Activated CD4-positive, alpha-beta T cell treated with anti-CD3 and anti-CD28 coated beads, Interleukin-2, amount 50 U/mL, for 16 hours (primary cell): ENCODE measurements at regions not wholly inside any gene's neighbourhood (a gene's known extent, or its start where the extent isn't known, plus 50 kb on each side); places are given as distances from the start of the nearest gene placed in this dataset.
"Not testable (repeated sequence)": the region's sequence is repeated elsewhere in the genome, so short reads cannot be mapped to it uniquely, and the experiment has no call there.

Experiments
- DNase-seq: peaks from one replicate; pipeline ENCODE4 v3.0.0-alpha.2; 2020

DNA sequence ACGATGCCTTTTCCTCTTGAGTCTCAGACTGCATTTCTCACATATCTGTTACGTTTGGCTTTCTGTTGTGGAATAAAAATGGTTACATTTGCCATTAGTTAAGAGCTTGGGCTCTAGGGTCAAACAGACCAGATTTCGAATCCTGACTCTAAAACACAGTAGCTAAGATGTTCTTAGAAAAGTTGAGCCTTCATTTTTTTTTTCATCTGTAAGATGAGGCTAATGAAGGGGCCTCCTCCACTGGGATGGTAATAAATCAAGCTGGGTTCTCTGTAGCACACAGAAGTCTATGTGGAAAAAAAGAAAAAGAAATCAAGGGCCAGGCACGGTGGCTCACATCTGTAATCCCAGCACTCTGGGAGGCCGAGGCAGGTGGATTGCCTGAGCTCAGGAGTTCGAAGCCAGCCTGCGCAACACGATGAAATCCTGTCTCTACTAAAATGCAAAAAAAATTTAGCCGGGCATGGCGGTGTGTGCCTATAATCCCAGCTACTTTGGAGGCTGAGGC is 49.9 kb upstream of the CAPRIN1 start:
- DNase-seq, result no peak

DNA sequence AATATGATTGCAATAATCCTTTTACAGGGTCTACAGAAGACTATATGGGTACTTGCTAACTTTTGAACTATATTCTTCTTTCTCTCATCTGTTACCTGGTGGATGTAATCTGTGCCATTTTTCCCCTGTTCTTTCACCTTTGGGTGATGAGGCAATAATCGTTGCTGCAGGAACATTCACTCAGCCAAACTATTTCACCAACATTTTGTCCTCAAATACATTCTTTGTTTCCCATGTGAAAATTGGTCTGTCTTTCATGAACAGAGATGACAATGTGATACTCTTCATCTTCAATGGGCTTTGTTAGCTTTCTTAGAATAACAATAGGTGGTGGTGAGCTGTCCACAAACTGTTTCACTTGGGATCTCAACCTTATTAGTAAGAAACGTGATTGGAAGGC is 52.1 kb upstream of the CAPRIN1 start:
- DNase-seq, result no peak

DNA sequence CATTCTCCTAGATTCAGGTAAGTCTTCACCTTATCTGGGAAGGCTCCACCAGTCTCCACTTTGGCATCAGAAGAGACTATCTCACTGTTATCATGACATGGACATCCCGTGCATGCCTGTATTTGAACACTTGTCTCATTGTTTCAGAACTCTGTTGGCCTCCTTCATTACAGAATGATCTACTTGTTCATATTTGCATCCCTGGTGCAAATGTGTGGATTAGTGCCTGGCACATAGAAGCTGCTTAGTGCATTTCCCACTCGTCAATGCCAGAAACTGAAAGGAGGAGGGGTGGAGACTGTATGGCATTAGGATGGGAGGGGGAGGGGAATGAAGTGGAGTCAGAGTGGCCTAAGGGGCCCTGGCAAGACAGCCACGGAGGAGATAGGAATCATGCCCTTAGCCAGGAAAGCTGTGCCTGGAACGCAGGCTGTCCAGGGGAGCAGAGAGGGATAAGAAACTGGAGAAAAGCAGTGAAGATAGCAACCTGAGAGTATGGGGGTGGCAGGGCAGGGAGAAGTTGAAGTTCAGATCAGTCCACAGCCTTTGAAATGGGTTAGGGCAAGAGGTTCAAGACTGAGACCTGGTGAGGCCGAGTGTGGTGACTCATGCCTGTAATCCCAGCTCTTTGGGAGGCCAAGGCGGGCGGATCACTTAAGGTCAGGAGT is 53.8 kb upstream of the CAPRIN1 start:
- no peak for DNase-seq

DNA sequence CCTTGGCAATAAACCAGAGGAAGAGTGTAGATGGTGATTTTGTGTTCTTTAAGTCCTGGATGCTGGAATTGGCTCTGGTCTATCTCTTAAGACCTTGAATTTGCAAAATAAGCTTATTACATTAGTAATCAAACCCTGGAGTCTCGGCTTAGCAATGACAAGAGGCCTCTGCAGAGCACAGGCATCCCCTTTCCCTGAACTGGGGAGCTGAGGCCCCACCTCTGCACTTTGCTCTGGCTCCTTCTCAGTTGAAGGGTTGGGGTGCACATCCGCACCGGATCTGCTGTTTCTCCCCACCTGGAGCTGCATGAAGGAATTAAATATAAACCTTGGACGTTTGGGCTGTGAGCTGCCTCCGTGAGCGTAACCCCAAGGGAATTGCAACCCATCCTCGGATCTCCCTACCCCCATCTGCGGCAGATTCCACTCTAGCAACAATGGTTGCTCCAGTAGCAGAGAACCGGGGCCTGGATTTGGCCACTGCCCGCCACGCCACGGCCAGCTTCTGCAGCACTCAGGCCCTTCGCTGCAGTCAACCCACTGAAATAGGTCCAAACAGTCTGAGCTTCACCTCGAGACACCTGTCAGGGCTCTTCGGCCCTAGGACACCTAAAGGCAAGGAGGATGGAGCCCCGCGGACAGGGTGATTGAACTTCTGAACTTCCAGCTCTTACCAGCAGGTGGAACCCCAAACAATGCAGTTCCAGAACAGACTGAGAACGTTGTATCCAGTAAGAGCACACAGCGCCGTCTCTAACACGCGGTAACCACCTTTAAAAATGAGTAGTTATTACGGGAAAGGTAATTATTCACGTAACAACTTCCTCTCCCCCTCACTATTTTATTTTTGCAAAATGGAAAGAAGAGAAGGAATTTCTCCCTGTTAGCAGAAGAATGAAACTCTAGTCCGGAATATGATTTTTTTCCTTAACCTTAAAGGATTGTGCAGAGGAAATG is 54.8 kb upstream of the CAPRIN1 start:
- DNase-seq, result peak; percentile 81

DNA sequence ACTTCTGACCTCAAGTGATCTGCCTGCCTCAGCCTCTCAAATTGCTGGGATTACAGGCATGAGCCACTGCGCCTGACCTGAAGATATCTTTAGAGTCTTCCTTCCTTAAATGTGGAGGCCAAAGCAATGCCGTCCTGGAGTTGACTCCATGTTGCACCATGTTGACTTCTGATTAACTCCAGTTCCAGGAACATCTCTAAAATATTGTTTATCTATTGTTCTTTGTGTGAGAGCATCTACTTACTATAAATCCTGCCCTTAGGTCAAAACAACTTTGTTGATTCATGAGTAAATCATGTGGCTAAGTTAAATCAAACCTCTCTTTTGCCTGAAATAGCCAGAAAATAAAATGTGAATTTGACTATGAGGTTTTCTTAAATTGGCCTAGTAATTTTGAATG is 56.6 kb upstream of the CAPRIN1 start:
- no peak for DNase-seq

DNA sequence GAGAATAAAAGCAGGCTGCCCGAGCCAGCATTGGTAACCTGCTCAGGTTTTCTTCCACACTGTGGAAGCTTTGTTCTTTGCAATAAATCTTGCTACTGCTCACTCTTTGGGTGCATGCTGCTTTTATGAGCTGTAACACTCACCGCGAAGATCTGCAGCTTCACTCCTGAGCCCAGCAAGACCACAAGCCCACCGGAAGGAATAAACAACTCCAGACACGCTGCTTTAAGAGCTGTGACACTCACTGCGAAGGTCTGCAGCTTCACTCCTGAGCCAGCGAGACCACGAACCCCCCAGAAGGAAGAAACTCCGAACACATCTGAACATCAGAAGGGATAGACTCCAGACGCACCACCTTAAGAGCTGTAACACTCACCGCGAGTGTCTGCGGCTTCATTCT is 60.4 kb upstream of the CAPRIN1 start:
- DNase-seq, result not testable (repeated sequence)

DNA sequence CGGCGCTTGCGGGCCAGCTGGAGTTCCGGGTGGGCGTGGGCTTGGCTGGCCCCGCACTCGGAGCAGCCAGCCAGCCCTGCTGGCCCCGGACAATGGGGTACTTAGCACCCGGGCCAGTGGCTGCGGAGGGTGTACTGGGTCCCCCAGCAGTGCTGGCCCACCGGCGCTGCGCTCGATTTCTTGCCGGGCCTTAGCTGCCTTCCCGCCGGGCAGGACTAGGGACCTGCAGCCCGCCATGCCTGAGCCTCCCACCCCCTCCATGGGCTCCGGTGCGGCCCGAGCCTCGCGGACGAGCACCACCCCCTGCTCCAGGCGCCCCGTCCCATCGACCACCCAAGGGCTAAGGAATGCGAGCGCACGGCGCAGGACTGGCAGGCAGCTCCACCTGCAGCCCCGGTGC is 61.4 kb upstream of the CAPRIN1 start:
- DNase-seq, result not testable (repeated sequence)

DNA sequence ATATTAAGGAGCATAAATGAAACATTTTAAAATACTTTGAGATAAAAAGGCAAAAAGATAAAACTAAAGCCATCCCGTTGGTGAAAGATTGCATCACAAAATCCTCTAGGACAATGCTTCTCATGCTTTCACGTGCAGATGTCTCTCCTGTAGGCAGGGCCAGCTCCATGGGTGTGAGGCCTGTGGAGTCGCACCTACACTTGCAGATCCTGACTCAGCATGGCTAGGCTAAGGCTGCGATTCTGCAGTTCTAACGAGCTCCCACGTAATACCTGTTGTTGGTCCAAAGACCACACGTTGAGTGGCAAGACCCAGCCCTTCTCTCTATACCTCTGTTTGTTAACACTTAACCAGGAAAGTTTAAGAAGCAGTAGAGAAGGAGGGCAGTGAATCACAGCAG is 62.1 kb upstream of the CAPRIN1 start:
- DNase-seq, result no peak

DNA sequence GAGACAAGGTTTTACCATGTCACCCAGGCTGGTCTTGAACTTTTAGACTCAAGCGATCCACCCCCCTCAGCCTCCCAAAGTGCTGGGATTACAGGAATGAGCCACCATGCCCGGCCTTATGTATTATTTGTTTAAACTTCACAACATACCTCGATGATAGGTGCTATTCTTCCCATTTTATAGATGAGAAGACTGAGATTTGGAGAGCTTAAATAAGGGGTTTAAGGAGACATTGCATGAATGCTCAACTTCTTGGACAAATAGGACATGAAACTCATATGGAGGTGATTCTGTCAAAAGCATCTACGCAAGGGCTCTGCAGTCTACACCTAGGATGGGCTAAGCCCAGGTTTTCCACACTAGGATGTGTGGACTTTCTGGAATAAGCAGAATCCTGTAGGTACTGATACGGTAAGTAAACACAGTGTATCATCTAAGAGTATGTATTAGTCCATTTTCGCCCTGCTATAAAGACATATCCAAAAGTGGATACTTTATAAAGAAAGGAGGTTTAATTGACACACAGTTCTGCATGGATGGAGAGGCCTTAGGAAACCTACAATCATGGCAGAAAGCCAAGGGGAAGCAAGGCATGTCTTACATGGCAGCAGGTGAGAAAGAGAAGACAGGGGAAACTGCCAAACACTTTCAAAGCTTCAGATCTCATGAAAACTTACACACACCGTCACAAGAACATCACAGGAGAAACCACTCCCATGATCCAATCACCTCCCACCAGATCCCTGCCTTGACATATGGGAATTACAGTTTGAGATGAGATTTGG is 62.8 kb upstream of the CAPRIN1 start:
- no peak for DNase-seq

DNA sequence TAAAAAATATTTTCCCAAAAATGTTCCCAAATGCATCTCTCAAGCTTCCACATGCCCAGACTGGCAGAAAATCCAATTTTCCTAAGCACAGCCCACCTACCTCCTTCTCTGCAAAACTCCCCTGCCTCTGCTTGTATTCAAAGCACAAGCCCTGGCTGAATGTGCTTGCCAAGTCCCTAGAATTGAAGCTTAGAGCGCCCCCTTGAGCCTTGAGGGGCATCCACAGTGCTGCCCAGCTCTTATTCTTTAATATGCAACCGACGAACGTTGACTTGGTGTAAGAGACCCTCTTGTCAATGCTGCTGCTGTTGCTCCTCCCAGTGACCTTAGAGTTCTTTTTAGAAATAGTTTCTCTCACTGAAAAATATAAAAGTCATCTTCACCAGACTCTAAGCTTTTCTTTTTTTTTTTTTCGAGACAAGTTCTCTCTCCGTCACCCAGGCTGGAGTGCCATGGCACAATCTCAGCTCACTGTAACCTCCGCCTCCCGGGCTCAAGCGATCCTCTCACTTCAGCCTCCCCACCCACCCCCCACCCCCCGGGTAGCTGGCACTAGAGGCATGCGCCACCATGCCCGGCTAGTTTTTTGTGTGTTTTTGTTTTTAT is 63.5 kb upstream of the CAPRIN1 start:
- peak; percentile 73 for DNase-seq

DNA sequence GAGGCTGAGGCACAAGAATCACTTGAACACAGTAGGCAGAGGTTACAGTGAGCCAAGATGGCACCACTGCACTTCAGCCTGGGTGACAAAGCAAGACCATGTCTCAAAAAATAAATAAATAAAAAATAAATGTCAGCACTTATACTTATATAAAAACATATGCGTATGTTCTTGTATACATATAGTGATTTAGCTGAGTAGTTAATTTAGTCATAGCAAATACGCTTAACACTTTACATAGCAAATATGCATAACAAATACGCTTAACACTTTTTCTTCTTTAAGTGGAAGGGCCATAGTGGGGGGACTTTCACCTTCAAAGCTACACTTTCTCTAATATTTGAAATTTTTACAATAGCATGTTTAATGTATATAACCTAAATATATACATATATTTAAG is 64.0 kb upstream of the CAPRIN1 start:
- DNase-seq, result no peak

DNA sequence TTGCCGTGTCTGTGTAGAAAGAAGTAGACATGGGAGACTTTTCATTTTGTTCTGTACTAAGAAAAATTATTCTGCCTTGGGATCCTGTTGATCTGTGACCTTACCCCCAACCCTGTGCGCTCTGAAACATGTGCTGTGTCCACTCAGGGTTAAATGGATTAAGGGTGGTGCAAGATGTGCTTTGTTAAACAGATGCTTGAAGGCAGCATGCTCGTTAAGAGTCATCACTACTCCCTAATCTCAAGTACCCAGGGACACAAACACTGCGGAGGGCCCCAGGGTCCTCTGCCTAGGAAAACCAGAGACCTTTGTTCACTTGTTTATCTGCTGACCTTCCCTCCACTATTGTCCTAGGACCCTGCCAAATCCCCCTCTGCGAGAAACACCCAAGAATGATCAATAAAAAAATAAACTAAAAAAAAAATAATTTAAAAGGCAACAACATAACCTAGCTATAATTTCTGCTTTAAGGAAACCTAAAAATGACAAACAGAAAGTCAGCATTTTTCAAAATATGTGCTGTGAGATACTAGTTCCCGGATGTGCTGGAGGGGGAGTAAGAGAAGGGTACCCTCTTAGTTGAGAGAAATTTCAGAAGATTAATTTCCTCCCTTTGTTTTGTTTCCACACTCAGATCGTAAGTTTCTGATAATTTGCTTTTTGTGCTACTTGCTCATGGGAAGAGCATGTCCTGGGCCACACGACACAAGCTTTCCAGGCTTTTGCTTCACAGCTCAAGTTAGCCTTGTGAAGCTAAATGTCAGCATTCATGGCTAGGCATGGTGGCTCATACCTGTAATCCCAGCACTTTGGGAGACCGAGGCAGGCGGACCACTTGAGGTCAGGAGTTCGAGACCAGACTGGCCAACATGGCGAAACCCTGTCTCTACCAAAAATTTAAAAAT is 64.7 kb upstream of the CAPRIN1 start:
- DNase-seq, result not testable (repeated sequence)

DNA sequence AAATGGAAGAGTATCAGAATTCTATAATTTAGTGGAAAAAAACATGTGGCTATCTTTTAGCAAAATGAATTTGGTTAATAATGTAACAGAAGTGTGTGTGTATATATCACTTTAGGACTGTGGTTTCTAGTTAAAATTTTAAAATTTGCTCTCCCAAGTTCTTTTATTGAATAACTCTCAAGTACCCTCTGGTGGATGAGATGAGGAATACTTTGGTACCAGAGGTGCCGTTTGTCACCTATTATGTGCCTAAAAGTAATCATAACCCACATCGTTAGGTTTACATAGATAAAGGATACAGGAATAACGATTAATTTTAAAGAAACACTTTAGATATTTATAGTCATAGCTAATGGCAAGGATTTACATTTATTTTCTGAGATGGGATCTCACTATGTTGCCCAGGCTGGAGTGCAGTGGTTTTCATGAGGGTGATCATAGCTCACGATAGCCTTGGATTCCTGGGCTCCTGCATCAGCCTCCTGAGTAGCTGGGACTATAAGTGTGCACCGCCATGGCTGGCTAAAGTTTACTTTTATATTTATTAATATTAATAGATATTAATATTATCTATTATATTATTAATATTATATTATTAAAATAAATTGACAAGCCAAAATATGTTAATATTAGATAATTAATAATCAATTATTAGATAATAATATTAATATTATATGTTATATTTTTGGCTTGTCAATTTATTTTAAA is 66.7 kb upstream of the CAPRIN1 start:
- no peak for DNase-seq

DNA sequence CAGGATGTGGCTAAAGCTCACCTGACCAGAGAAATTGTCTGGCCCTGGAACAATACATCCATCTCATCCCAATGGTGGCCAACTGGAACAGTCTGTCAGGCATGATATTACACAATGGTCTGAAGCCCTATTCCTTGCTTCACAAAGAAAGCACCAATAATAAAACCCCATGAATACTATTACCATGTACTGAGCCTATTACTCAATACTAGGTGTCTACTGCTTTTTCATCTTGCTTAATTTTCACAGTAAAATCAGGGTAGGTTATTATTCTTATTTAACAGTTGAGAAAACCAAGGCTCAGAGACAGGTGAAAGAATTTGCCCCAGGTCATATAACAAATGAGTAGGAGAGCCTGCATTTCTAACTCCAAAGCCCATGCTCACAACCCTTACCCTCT is 68.9 kb upstream of the CAPRIN1 start:
- DNase-seq, result no peak

DNA sequence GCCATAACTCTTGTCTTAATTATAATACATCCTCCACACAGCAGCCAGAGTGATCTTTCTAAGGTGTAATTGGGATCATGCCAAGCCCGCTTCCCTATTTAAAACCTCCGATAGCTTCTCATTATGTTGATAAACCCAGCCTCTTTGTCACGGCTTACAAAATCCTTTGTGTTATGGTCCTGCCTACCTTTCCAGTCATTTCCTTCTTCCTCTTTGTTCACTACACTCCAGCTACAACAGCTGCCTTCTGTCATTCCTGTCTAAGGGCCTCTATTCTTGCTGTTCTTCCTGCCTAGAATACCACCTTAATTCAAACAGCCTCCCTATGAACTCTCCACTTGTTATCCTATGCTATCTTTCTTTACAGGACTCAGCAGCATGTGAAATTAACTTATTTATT is 70.6 kb upstream of the CAPRIN1 start:
- no peak for DNase-seq

DNA sequence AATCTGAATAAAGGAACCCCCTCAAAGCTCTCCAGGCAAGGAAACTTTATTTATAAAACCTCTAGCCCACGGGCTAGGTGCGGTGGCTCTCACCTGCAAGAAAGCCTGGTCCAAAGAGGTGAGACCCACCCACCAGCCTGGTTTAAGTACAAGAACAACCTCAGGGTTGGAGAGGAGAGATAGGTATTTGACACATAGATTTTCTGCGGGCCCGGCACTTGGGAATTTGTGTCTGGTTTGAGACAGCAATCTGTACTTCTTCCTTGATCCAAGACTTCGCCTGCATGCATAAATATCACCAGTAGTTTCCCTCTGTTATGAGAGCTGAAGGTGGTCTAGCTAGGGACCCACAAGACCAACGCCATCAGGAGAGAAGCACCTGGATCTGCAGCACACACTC is 73.2 kb upstream of the CAPRIN1 start:
- no peak for DNase-seq

DNA sequence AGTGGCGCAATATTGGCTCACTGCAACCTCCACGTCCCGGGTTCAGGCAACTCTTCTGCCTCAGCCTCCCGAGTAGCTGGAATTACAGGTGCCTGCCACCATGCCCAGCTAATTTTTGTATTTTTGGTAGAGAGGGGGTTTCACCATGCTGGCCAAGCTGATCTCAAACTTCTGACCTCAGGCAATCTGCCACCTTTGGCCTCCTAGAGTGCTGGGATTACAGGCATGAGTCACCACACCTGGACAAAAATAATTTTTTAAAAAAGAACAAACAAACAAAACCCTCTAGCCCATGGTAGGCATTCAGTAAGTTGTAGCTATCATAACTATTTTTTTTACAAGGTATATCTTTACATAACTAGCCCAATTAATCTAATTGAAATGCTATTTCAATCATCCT is 73.9 kb upstream of the CAPRIN1 start:
- DNase-seq, result no peak

DNA sequence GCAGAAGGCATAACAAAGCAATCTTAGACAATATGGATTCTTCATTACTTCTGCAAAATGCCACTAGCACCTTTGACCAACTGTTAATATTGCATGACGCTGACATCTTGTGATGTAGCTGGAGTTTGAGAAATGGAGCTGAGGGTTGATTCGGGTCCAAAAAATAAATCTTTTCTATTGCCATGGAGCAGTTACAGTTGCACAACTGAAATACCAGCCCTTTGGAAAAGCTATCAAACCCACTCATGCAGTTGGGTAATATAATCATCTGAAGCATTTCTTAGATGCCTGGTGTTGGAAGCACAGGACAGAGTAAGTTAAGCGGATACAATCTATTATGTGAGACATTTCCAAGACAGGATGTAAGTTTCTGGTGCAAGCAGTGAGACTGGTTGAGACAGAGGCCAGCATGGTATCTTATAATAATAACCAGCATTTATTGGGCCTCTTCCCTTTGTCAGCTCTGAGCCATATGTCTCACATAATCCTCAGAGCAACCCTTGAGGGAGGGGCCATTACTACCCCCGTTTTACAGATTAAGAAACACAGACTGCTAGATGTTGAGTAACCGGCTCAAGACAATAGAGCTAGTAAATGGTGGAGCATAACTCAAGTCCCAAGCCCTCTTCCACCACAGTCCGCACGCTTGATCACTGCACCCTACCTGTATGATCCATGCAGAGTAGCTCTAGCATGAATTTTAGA is 74.9 kb upstream of the CAPRIN1 start:
- DNase-seq, result no peak

DNA sequence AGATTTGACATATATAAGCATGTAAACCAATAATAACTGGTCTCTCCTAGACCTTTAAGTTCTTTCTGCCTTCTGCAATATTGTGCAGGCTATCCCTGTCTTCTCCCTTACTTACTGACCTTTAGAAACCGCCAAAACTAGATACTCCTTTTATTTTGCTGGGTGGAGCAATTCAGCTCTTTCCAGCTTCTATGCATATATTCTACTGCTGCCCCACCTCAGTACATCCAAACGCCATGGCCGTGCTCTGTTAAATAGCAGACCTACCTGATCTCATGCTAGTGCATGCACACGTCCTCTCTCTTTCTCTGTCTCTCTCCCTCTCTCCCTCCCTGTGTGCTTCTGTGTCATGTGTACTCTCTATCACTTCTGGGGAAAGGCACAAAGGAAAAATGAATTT is 76.7 kb upstream of the CAPRIN1 start:
- no peak for DNase-seq

DNA sequence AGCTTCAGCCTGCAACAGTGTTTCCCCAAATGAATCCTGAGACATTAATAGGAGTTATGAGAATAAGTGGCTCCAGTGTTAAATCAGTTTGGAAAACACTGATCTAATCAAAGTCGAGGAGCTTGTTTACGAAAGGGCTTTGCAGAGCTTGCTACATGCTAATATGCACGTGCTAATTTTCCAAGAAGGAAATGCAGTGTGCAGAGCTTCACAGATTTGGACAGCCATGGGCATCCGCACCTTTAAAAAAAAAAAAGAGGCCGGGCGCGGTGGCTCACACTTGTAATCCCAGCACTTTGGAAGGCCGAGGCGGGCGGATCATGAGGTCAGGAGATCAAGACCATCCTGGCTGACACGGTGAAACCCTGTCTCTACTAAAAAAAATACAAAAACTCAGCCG is 79.7 kb upstream of the LMO2 start:
- not testable (repeated sequence) for DNase-seq
